ENCODE measurements at regions not wholly inside any gene's neighbourhood (a gene's known extent, or its start where the extent isn't known, plus 50 kb on each side); places are given as distances from the start of the nearest gene placed in this dataset.
"Not testable (repeated sequence)": the region's sequence is repeated elsewhere in the genome, so short reads cannot be mapped to it uniquely, and the experiment has no call there.

- peak; percentile 65 for DNase-seq (ENCODE audit: low read depth)
- no peak overlapping the region for H3K4me3 ChIP-seq (ENCODE audit: control insufficient read depth, low read depth, low read length)
- peak; percentile 87 for TF ChIP-seq CTCF (IDR thresholded peaks at IDR 0.05; ENCODE audit: control insufficient read depth, insufficient read depth, low read depth, low read length, missing control alignments)
Measured at GRCh38 chr5:99032234-99033013, 103.6 kb upstream of the CHD1 start.

GRCh38 chr5:99030906-99031440 lies 102.2 kb upstream of the CHD1 start:
- no peak for TF ChIP-seq CTCF (IDR thresholded peaks at IDR 0.05; ENCODE audit: control insufficient read depth, insufficient read depth, low read depth, low read length, missing control alignments)
- no peak for DNase-seq (ENCODE audit: low read depth)
- no peak overlapping the region for H3K4me3 ChIP-seq (ENCODE audit: control insufficient read depth, low read depth, low read length)

DNA sequence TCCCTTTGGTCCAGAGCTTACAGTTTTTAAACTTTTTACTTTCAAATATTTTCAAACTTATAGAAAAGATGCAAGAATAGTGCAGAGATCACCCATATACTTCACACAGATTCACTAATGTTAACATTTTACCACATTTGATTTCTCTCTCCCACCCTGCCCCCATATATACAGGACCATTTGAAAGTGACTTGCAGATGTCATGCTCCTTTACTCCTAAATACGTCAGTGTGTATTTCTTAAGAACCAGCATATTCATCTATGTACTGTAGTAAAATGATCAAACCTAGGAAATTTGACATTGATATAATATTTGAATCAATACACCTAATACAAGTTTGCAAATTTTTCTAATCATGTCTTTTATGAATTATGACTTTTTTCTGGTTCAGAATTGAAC lies 100.4 kb upstream of the CHD1 start:
- no peak for TF ChIP-seq CTCF (IDR thresholded peaks at IDR 0.05; ENCODE audit: control insufficient read depth, insufficient read depth, low read depth, low read length, missing control alignments)
- H3K4me3 ChIP-seq (ENCODE audit: control insufficient read depth, low read depth, low read length) = no peak overlapping the region
- no peak for DNase-seq (ENCODE audit: low read depth)

- not testable (repeated sequence) for H3K4me3 ChIP-seq (ENCODE audit: control insufficient read depth, low read depth, low read length)
Measured at GRCh38 chr5:99028170-99028569, 99.4 kb upstream of the CHD1 start.

GRCh38 chr5:99025298-99026045 lies 96.7 kb upstream of the CHD1 start:
- no peak for TF ChIP-seq CTCF (IDR thresholded peaks at IDR 0.05; ENCODE audit: control insufficient read depth, insufficient read depth, low read depth, low read length, missing control alignments)

More at GRCh38 chr5:99028170-99028569, 99.4 kb upstream of the CHD1 start:
- not testable (repeated sequence) for DNase-seq (ENCODE audit: low read depth)

DNA sequence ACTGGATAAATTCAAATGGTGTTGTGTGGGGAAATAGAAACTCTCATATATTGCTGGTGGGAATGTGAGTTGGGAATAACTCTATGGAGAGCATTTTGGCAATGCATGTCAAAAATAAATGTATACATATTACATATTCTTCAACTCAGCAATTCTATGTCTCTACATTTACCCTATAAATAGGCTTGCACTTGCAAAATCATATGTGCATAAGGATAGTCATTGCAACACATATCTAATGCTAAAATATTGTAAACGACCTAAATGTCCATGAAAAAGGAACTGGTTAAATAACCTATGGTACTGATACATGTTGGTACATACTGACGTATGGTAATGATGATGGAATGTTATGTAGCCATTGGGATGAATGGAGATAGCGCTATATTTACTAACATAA lies 94.5 kb upstream of the CHD1 start:
- TF ChIP-seq CTCF (IDR thresholded peaks at IDR 0.05; ENCODE audit: control insufficient read depth, insufficient read depth, low read depth, low read length, missing control alignments) = no peak
- no peak for DNase-seq (ENCODE audit: low read depth)
- no peak overlapping the region for H3K4me3 ChIP-seq (ENCODE audit: control insufficient read depth, low read depth, low read length)

More at GRCh38 chr5:99025298-99026045, 96.7 kb upstream of the CHD1 start:
- no peak overlapping the region for H3K4me3 ChIP-seq (ENCODE audit: control insufficient read depth, low read depth, low read length)
- no peak for DNase-seq (ENCODE audit: low read depth)

- no peak overlapping the region for H3K4me3 ChIP-seq (ENCODE audit: control insufficient read depth, low read depth, low read length)
- TF ChIP-seq CTCF (IDR thresholded peaks at IDR 0.05; ENCODE audit: control insufficient read depth, insufficient read depth, low read depth, low read length, missing control alignments) = no peak
- DNase-seq (ENCODE audit: low read depth) = no peak
Measured at GRCh38 chr5:99022250-99022649, 93.4 kb upstream of the CHD1 start.
